Liver (tissue), 8 donors: ENCODE measurements at regions not wholly inside any gene's neighbourhood (a gene's known extent, or its start where the extent isn't known, plus 50 kb on each side); places are given as distances from the start of the nearest gene placed in this dataset.

Experiments used
- DNase-seq: peaks from one replicate; pipeline ENCODE4 v3.0.0-alpha.2; 2017; ENCODE audit warnings: low spot score
- H3K27ac ChIP-seq, 2 donors: one replicate each; pipeline ENCODE4 v1.7.0; 2013; ENCODE audit warnings: inconsistent platforms in 2 of 2, low read length in 2 of 2, control low read depth in 1 of 2, low read depth in 1 of 2, mild to moderate bottlenecking in 1 of 2
- H3K27me3 ChIP-seq, 4 donors: one replicate each; pipeline versions ENCODE4 v1.6.1 to v1.7.0; 2013; ENCODE audit warnings: low read length in 3 of 4, inconsistent platforms in 1 of 4, mild to moderate bottlenecking in 1 of 4, moderate library complexity in 1 of 4; ENCODE audit not compliant: control insufficient read depth in 4 of 4, insufficient read depth in 4 of 4
- H3K36me3 ChIP-seq, 4 donors: one replicate each; pipeline versions ENCODE4 v1.6.1 to v1.7.0; 2013; ENCODE audit warnings: low read length in 3 of 4, mild to moderate bottlenecking in 3 of 4, low read depth in 1 of 4, moderate library complexity in 1 of 4; ENCODE audit not compliant: control insufficient read depth in 4 of 4, insufficient read depth in 3 of 4
- H3K4me1 ChIP-seq, 4 donors: one replicate each; pipeline versions ENCODE4 v1.6.1 to v1.7.0; 2013; ENCODE audit warnings: low read length in 3 of 4, mild to moderate bottlenecking in 3 of 4, moderate library complexity in 1 of 4; ENCODE audit not compliant: control insufficient read depth in 4 of 4, insufficient read depth in 4 of 4
- H3K4me3 ChIP-seq, 3 donors: one replicate each; pipeline versions ENCODE4 v1.6.1 to v1.7.0; 2013; ENCODE audit warnings: low read length in 3 of 3, control low read depth in 1 of 3, low read depth in 1 of 3, mild to moderate bottlenecking in 1 of 3
- H3K9ac ChIP-seq, 2 donors: one replicate each; pipeline ENCODE4 v1.7.0; 2013; ENCODE audit warnings: low read length in 2 of 2, mild to moderate bottlenecking in 2 of 2, moderate library complexity in 2 of 2, control low read depth in 1 of 2, low read depth in 1 of 2
- H3K9me3 ChIP-seq, 4 donors: one replicate each; pipeline versions ENCODE4 v1.6.1 to v1.7.0; 2013; ENCODE audit warnings: low read length in 3 of 4; ENCODE audit not compliant: control insufficient read depth in 4 of 4
- ATF3 ChIP-seq: IDR thresholded peaks from 2 replicates; pipeline ENCODE4 v1.6.1; 2016; ENCODE audit warnings: antibody characterized with exemption
- CTCF ChIP-seq: fragments of 150-350 bp; IDR thresholded peaks from 2 replicates; pipeline ENCODE4 v1.5.1; 2017; ENCODE audit warnings: improper control_type of control experiment, low read depth, low read length; ENCODE audit not compliant: missing input control
- EGR1 ChIP-seq, 2 donors: IDR thresholded peaks; 2 replicates each; pipeline ENCODE4 v1.6.1; 2016 to 2018; ENCODE audit warnings: antibody characterized with exemption in 2 of 2, low read depth in 2 of 2
- FOXA1 ChIP-seq: IDR thresholded peaks from 2 replicates; pipeline ENCODE4 v1.6.1; 2016; ENCODE audit warnings: antibody characterized with exemption
- FOXA2 ChIP-seq: IDR thresholded peaks from 2 replicates; pipeline ENCODE4 v1.6.1; 2016; ENCODE audit warnings: antibody characterized with exemption
- GABPA ChIP-seq, 2 donors: IDR thresholded peaks in 1 of 2; conservative IDR thresholded peaks in 1 of 2; 2 replicates each; pipeline ENCODE4 v1.6.1; 2016; ENCODE audit warnings: antibody characterized with exemption in 2 of 2, mild to moderate bottlenecking in 1 of 2, moderate library complexity in 1 of 2
- HNF4A ChIP-seq, 2 donors: conservative IDR thresholded peaks; 2 replicates each; pipeline ENCODE4 v1.6.1; 2016; ENCODE audit warnings: antibody characterized with exemption in 2 of 2, mild to moderate bottlenecking in 2 of 2
- JUND ChIP-seq, 2 donors: IDR thresholded peaks; 2 replicates each; pipeline ENCODE4 v1.6.1; 2016; ENCODE audit warnings: antibody characterized with exemption in 2 of 2
- MAX ChIP-seq: IDR thresholded peaks from 2 replicates; pipeline ENCODE4 v1.6.1; 2016; ENCODE audit warnings: antibody characterized with exemption
- NR2F2 ChIP-seq: IDR thresholded peaks from 2 replicates; pipeline ENCODE4 v1.6.1; 2016; ENCODE audit warnings: antibody characterized with exemption
- RAD21 ChIP-seq, 2 donors: IDR thresholded peaks; 2 replicates each; pipeline ENCODE4 v1.6.1; 2016; ENCODE audit warnings: antibody characterized with exemption in 2 of 2, mild to moderate bottlenecking in 2 of 2
- REST ChIP-seq: IDR thresholded peaks from 2 replicates; pipeline ENCODE4 v1.6.1; 2016; ENCODE audit warnings: antibody characterized with exemption, mild to moderate bottlenecking
- RXRA ChIP-seq, 2 donors: IDR thresholded peaks; 2 replicates each; pipeline ENCODE4 v1.6.1; 2017 to 2018; ENCODE audit warnings: antibody characterized with exemption in 2 of 2, mild to moderate bottlenecking in 1 of 2
- SP1 ChIP-seq: IDR thresholded peaks from 2 replicates; pipeline ENCODE4 v1.6.1; 2018; ENCODE audit warnings: antibody characterized with exemption, mild to moderate bottlenecking
- TAF1 ChIP-seq: conservative IDR thresholded peaks from 2 replicates; pipeline ENCODE4 v1.6.1; 2016; ENCODE audit warnings: antibody characterized with exemption, mild to moderate bottlenecking
- WGBS: extraction: QIAGEN DNeasy Blood & Tissue Kit; methylation state at CpG from one replicate; pipeline ENCODE4 v1.1.7; 2013; 5-methylcytosine and 5-hydroxymethylcytosine counted together
- donor health status: healthy.
- donor health status: healthy.
- donor health status: healthy.
- donor health status: healthy.
- donor health status: healthy.

GRCh38 chr4:60019180-60019579, 1180.9 kb upstream of the ADGRL3 start:
- Histone ChIP-seq H3K27ac (no peak overlapping the region), H3K4me1 (no peaks in the 10 kb centered on the region), H3K9ac (no peak overlapping the region), H3K4me3 (no peak overlapping the region), H3K9me3 (no peaks in the 10 kb centered on the region), H3K27me3 (no peaks in the 10 kb centered on the region), H3K36me3 (no peaks in the 10 kb centered on the region)
- TF ChIP-seq NR2F2 (no peak), RAD21 (IDR thresholded peaks at IDR 0.05) (peak; percentile 11 to 31)
- WGBS, result 75% methylated on average over 2 of the region's 2 CpGs
- no peak for DNase-seq

- no peaks in the 10 kb centered on the region for H3K36me3 ChIP-seq
- H3K9me3 ChIP-seq, result no peaks in the 10 kb centered on the region
- H3K27ac ChIP-seq, result no peak overlapping the region
- DNase-seq, result no peak
- no peaks in the 10 kb centered on the region for H3K4me1 ChIP-seq
- no peak overlapping the region for H3K9ac ChIP-seq
- H3K27me3 ChIP-seq, result no peaks in the 10 kb centered on the region
- WGBS, result 49% methylated on average over 1 of the region's 1 CpG
- H3K4me3 ChIP-seq, result no peak overlapping the region
- TF ChIP-seq GABPA (IDR thresholded peaks at IDR 0.05 in 1 of 2, conservative IDR thresholded peaks at IDR 0.05 in 1 of 2), result no peak
- TF ChIP-seq EGR1 (IDR thresholded peaks at IDR 0.05; ENCODE audit: low read depth in 2 of 2), result no peak
- TF ChIP-seq RAD21 (IDR thresholded peaks at IDR 0.05), result no peak
- TF ChIP-seq HNF4A (conservative IDR thresholded peaks at IDR 0.05), result no peak
- TF ChIP-seq FOXA2, result no peak
- no peak for TF ChIP-seq FOXA1
- TF ChIP-seq RXRA (IDR thresholded peaks at IDR 0.05), result no peak
- TF ChIP-seq CTCF, result no peak
- TF ChIP-seq SP1, result no peak
- no peak for TF ChIP-seq TAF1
- no peak for TF ChIP-seq REST
- TF ChIP-seq NR2F2, result no peak
- TF ChIP-seq ATF3, result no peak
- no peak for TF ChIP-seq MAX
- no peak for TF ChIP-seq JUND (IDR thresholded peaks at IDR 0.05)
Observed at GRCh38 chr4:60019946-60020345, 1180.2 kb upstream of the ADGRL3 start.
